Caco-2 (cell line): ENCODE measurements at regions not wholly inside any gene's neighbourhood (a gene's known extent, or its start where the extent isn't known, plus 50 kb on each side); places are given as distances from the start of the nearest gene placed in this dataset.

Experiments used
- BruUV-seq: library from RNA; stranded (reverse); fragments of 400-500 nt; replicated peaks from 2 replicates; lab custom pipeline; 2021; lab: Mats Ljungman, UMichigan
- CTCF ChIA-PET: fragments of 300-600 bp; sonication (Branson Sonifier 250); formaldehyde crosslinking; loops from one replicate; lab custom pipeline; 2022; ENCODE audit warnings: antibody characterized with exemption; lab: Charles Lee
- POLR2A ChIA-PET: fragments of 300-600 bp; sonication (Branson Sonifier 250); formaldehyde crosslinking; loops from one replicate; lab custom pipeline; 2022; ENCODE audit warnings: antibody characterized with exemption; lab: Charles Lee
- DNase-seq, 2 experiments: peaks; one replicate each; pipeline versions ENCODE4 v3.0.0 to v3.0.0-alpha.2; 2020 to 2022
- H3K27me3 ChIP-seq: replicated peaks from 2 replicates; pipeline ENCODE4 v1.6.0; 2011; ENCODE audit warnings: low read length; ENCODE audit not compliant: control insufficient read depth, insufficient read depth
- H3K36me3 ChIP-seq: 2 replicates; pipeline ENCODE4 v1.5.1; 2011; ENCODE audit warnings: low read length; ENCODE audit not compliant: control insufficient read depth, insufficient read depth
- H3K4me1 ChIP-seq: fragments of 250-450 bp; sonication (Bioruptor Pico); 2 replicates; pipeline ENCODE4 v1.5.1; 2020; ENCODE audit warnings: mild to moderate bottlenecking
- H3K4me3 ChIP-seq: 2 replicates; pipeline ENCODE4 v1.5.1; 2011; ENCODE audit warnings: low read depth, mild to moderate bottlenecking, control low read depth, low read length
- H3K9me3 ChIP-seq: fragments of 250-450 bp; sonication (Bioruptor Pico); 2 replicates; pipeline ENCODE4 v1.5.1; 2020; ENCODE audit warnings: mild to moderate bottlenecking, moderate library complexity
- H3K27ac Mint-ChIP-seq: one replicate; pipeline ENCODE4 v1.8.0; 2022; ENCODE audit warnings: mixed read lengths; ENCODE audit not compliant: unreplicated experiment
- H3K27me3 Mint-ChIP-seq: one replicate; pipeline ENCODE4 v1.8.0; 2022; ENCODE audit warnings: mixed read lengths; ENCODE audit not compliant: insufficient read depth, unreplicated experiment
- H3K36me3 Mint-ChIP-seq: one replicate; pipeline ENCODE4 v1.8.0; 2022; ENCODE audit warnings: mild to moderate bottlenecking, mixed read lengths; ENCODE audit not compliant: insufficient read depth, unreplicated experiment
- H3K4me1 Mint-ChIP-seq: one replicate; pipeline ENCODE4 v1.8.0; 2022; ENCODE audit warnings: low read depth, mixed read lengths; ENCODE audit not compliant: unreplicated experiment
- H3K4me3 Mint-ChIP-seq: one replicate; pipeline ENCODE4 v1.8.0; 2022; ENCODE audit warnings: mild to moderate bottlenecking, moderate library complexity, mixed read lengths; ENCODE audit not compliant: unreplicated experiment
- H3K9me3 Mint-ChIP-seq: one replicate; pipeline ENCODE4 v1.8.0; 2022; ENCODE audit warnings: mixed read lengths; ENCODE audit not compliant: unreplicated experiment
- CTCF ChIP-seq, 2 experiments: fragments of 200-600 bp in 1 of 2; IDR thresholded peaks; 1 replicate in 1 of 2; 2 replicates in 1 of 2; pipeline versions ENCODE4 v1.5.1 to v1.8.0; 2011 to 2022; ENCODE audit warnings: antibody characterized with exemption in 1 of 2, control low read depth in 1 of 2, inconsistent platforms in 1 of 2, low read depth in 1 of 2, low read length in 1 of 2, mild to moderate bottlenecking in 1 of 2, moderate library complexity in 1 of 2; ENCODE audit not compliant: insufficient read depth in 1 of 2, severe bottlenecking in 1 of 2, unreplicated experiment in 1 of 2
- intact Hi-C: fragments of 100-400 bp; cut with micrococcal nuclease; formaldehyde crosslinking; loops from one replicate; pipeline ENCODE4 v1.10.0; 2022; ENCODE audit not compliant: unreplicated experiment

DNA sequence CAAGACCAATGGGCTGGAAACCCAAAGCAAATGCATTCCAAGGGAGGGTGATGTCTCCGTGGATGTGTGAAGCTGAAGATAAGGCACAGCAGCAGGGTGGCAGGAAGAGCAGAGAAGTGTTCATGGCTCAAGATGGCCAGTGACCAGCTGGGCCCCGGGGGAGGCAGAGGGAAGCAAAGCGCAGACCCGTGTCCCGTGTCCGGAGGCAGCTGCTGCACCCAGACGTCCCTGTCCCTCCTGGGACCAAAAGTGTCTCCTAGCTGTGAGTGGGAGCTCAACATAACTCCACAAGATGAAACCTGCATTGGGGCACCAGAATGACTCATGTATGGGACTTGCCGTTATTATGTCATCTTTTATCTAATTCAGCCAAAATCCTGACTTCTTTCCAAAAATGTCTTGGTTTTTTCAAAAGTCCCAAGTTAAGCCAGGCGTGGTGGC is 118.2 kb downstream of the RIPK4 start:
- no peaks in the 10 kb centered on the region for H3K9me3 Mint-ChIP-seq
- H3K27ac Mint-ChIP-seq, result no peak overlapping the region
- Histone ChIP-seq H3K27me3 (no peaks in the 10 kb centered on the region), H3K4me1 (peaks cover 7% of the 10 kb centered on the region), H3K9me3 (no peaks in the 10 kb centered on the region), H3K4me3 (no peak overlapping the region), H3K36me3 (no peaks in the 10 kb centered on the region)
- no peaks in the 10 kb centered on the region for H3K27me3 Mint-ChIP-seq
- no peak for DNase-seq
- ChIA-PET POLR2A (no interaction called here), CTCF (interaction anchor here (0.6 to 0.8 kb wide), 2 partner anchors 29 to 36 kb away, joined by 3 to 6 read pairs; no protein-coding TSS in a partner anchor)
- no peak for TF ChIP-seq CTCF (IDR thresholded peaks at IDR 0.05; ENCODE audit: insufficient read depth in 1 of 2, low read depth in 1 of 2, low read length in 1 of 2, severe bottlenecking in 1 of 2, unreplicated experiment in 1 of 2)
- no peaks in the 10 kb centered on the region for H3K36me3 Mint-ChIP-seq
- intact Hi-C loops, result no loop called here
- no peak overlapping the region for H3K4me3 Mint-ChIP-seq
- H3K4me1 Mint-ChIP-seq, result peaks cover 5% of the 10 kb centered on the region
- no TSS peak for BruUV-seq

DNA sequence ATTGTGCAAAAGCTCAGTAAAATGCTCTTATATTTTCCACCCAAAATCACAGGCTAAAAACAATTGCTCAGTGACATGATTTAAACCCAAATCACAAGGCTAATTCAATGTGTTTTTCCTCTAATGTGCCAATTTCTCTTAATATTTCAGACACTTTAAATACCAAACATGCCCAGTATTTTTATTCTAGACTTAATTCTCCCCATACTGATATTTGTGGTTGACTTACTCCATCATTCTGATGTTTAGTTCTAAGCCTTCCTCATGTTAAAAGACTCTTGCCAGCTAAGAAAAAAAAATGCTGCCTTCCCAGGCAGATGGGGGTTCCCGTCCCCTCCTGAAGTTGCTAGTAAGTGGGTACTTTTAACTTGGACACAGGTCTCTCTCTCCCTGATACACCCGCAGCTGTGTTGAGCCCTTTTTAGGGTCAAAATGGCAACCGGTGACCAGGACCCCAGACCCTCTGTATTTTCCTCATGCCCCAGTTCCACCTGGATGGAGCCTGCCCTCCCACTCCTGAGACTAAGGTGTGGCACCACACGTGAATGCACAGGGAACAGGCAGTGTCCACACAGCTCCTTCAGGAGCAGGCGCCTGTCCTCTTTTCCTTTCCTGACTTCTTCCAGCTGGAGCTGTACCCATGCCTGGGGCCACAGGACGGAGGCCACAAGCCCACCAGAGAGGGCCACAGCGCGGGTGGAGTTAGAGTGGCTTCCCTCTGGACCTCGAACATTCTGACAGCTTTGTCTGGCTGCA is 118.9 kb downstream of the RIPK4 start:
- Mint-ChIP-seq H3K4me1 (peaks cover 5% of the 10 kb centered on the region), H3K36me3 (no peaks in the 10 kb centered on the region), H3K27ac (no peak overlapping the region), H3K4me3 (no peak overlapping the region), H3K27me3 (no peaks in the 10 kb centered on the region), H3K9me3 (no peaks in the 10 kb centered on the region)
- H3K4me1 ChIP-seq, result peaks cover 4% of the 10 kb centered on the region
- no peaks in the 10 kb centered on the region for H3K27me3 ChIP-seq
- POLR2A ChIA-PET, result no interaction called here
- H3K36me3 ChIP-seq, result no peaks in the 10 kb centered on the region
- no peak overlapping the region for H3K4me3 ChIP-seq
- CTCF ChIA-PET, result interaction anchor here (0.6 to 0.8 kb wide), 2 partner anchors 30 to 36 kb away, joined by 3 to 6 read pairs; no protein-coding TSS in a partner anchor
- TF ChIP-seq CTCF (IDR thresholded peaks at IDR 0.05; ENCODE audit: insufficient read depth in 1 of 2, low read depth in 1 of 2, low read length in 1 of 2, severe bottlenecking in 1 of 2, unreplicated experiment in 1 of 2), result no peak
- intact Hi-C loops, result no loop called here
- BruUV-seq, result no TSS peak
- DNase-seq, result no peak
- H3K9me3 ChIP-seq, result no peaks in the 10 kb centered on the region

DNA sequence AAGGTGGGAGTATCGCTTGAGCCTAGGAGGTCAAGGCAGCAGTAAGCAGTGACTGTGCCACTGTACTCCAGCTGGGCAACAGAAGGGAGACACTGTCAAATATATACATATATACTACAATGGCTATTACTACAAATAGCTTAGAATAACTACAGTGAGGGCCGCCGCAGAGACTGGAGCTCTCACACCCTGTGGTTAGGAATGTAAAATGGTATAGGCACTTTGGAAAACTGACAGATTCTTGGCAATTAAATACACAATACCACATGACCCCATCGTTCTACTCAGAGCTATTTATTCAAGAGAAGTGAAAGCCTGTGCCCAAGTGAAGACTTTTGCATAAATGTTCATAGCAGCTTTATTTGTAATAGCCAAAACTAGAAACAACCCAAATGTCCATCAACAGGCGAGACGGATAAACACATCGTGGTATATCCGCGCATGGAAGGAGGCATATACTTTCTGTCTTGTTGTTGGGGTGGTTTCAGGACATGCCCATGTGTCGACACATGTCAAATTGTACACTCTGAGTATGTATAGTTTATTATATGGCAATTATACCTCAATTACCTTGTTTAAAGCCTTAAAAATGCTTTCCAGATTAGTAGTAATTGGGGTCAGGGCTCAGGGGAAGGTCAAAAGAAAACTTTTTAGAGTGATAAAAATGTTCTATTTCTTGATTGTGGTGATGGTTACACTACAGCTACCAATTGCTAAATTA is 123.4 kb downstream of the RIPK4 start:
- H3K27me3 Mint-ChIP-seq, result no peaks in the 10 kb centered on the region
- H3K9me3 Mint-ChIP-seq, result no peaks in the 10 kb centered on the region
- H3K9me3 ChIP-seq, result peaks cover 2% of the 10 kb centered on the region; the same call in 1 of the 2 replicates
- no peak overlapping the region for H3K27ac Mint-ChIP-seq
- H3K27me3 ChIP-seq, result no peaks in the 10 kb centered on the region; the same call in 1 of the 2 replicates
- ChIA-PET POLR2A (no interaction called here), CTCF (interaction anchor here (1.5 kb wide), 1 partner anchor 121 kb away, joined by 3 read pairs; no protein-coding TSS in a partner anchor)
- H3K36me3 ChIP-seq, result no peaks in the 10 kb centered on the region
- peaks cover 6% of the 10 kb centered on the region for H3K4me1 Mint-ChIP-seq
- no peaks in the 10 kb centered on the region for H3K36me3 Mint-ChIP-seq
- BruUV-seq, result no TSS peak
- DNase-seq, result no peak
- H3K4me1 ChIP-seq, result peaks cover 25% of the 10 kb centered on the region
- intact Hi-C loops, result no loop called here
- no peak overlapping the region for H3K4me3 Mint-ChIP-seq
- no peak overlapping the region for H3K4me3 ChIP-seq
- no peak for TF ChIP-seq CTCF (IDR thresholded peaks at IDR 0.05; ENCODE audit: insufficient read depth in 1 of 2, low read depth in 1 of 2, low read length in 1 of 2, severe bottlenecking in 1 of 2, unreplicated experiment in 1 of 2)
